ENCODE measurements at regions not wholly inside any gene's neighbourhood (a gene's known extent, or its start where the extent isn't known, plus 50 kb on each side); places are given as distances from the start of the nearest gene placed in this dataset.

- TF ChIP-seq, protein P1, sequence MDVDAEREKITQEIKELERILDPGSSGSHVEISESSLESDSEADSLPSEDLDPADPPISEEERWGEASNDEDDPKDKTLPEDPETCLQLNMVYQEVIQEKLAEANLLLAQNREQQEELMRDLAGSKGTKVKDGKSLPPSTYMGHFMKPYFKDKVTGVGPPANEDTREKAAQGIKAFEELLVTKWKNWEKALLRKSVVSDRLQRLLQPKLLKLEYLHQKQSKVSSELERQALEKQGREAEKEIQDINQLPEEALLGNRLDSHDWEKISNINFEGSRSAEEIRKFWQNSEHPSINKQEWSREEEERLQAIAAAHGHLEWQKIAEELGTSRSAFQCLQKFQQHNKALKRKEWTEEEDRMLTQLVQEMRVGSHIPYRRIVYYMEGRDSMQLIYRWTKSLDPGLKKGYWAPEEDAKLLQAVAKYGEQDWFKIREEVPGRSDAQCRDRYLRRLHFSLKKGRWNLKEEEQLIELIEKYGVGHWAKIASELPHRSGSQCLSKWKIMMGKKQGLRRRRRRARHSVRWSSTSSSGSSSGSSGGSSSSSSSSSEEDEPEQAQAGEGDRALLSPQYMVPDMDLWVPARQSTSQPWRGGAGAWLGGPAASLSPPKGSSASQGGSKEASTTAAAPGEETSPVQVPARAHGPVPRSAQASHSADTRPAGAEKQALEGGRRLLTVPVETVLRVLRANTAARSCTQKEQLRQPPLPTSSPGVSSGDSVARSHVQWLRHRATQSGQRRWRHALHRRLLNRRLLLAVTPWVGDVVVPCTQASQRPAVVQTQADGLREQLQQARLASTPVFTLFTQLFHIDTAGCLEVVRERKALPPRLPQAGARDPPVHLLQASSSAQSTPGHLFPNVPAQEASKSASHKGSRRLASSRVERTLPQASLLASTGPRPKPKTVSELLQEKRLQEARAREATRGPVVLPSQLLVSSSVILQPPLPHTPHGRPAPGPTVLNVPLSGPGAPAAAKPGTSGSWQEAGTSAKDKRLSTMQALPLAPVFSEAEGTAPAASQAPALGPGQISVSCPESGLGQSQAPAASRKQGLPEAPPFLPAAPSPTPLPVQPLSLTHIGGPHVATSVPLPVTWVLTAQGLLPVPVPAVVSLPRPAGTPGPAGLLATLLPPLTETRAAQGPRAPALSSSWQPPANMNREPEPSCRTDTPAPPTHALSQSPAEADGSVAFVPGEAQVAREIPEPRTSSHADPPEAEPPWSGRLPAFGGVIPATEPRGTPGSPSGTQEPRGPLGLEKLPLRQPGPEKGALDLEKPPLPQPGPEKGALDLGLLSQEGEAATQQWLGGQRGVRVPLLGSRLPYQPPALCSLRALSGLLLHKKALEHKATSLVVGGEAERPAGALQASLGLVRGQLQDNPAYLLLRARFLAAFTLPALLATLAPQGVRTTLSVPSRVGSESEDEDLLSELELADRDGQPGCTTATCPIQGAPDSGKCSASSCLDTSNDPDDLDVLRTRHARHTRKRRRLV (CRISPR knock-in tag; IDR thresholded peaks at IDR 0.05), result no peak
- no peak for TF ChIP-seq HNRNPL (IDR thresholded peaks at IDR 0.05; ENCODE audit: low read depth, low read length)
- no peak for TF ChIP-seq GABPA (IDR thresholded peaks at IDR 0.05; ENCODE audit: low read depth, low read length)
- no peak for TF ChIP-seq GABPA (CRISPR knock-in tag; IDR thresholded peaks at IDR 0.05; ENCODE audit: low read depth)
- no peak for TF ChIP-seq ZNF251 (CRISPR knock-in tag; IDR thresholded peaks at IDR 0.05)
Measured at GRCh38 chr7:106377847-106378361, 93.1 kb upstream of the NAMPT start (continued).

- H3K4me1 ChIP-seq (ENCODE audit: insufficient read depth, low read length), result peaks cover 10% of the 10 kb centered on the region
- H3K4me2 ChIP-seq (ENCODE audit: low read depth, low read length), result no peak overlapping the region
- ChIA-PET POLR2A (no interaction called here), CTCF (ENCODE audit: low intra/inter-chr PET ratio, low total read pairs) (no interaction called here)
- DNase-seq (ENCODE audit: low spot score) (peak; percentile 13), FAIRE-seq (no peak), ATAC-seq (peak; percentile 67)
- no peaks in the 10 kb centered on the region for H3K36me3 ChIP-seq (replicated peaks in 1 of 2; ENCODE audit: control insufficient read depth in 1 of 2, insufficient read depth in 2 of 2, low read length in 2 of 2)
- no peak overlapping the region for H2AFZ ChIP-seq (ENCODE audit: low read length)
- intact Hi-C loops (cut with micrococcal nuclease; ENCODE audit: unreplicated experiment), result no loop called here
- no TSS peak for BruUV-seq (replicated peaks)
- peaks cover 0 to 10% of the 10 kb centered on the region in 2 experiments; a peak in 3 of 5 replicates for H3K27me3 ChIP-seq (ENCODE audit: control insufficient read depth in 1 of 2, insufficient read depth in 2 of 2, low read length in 2 of 2)
- no peaks in the 10 kb centered on the region for H3K9me3 ChIP-seq (ENCODE audit: low read length)
- H3K4me3 ChIP-seq (replicated peaks in 1 of 3; ENCODE audit: insufficient read depth in 1 of 3, low read depth in 2 of 3, low read length in 3 of 3), result no peak overlapping the region
- in situ Hi-C loops (cut with HindIII; ENCODE audit: extremely low pct_ligation_motif_present, low pct_unique_long_range_greater_than_20kb), result no loop called here
- no peaks in the 10 kb centered on the region for H4K20me1 ChIP-seq (ENCODE audit: insufficient read depth, low read length)
- H3K9ac ChIP-seq (ENCODE audit: insufficient read depth, low read depth, low read length), result no peak overlapping the region
- 4% methylated on average over 3 of the region's 3 CpGs for WGBS (ENCODE audit: low lambda C conversion rate)
- H3K79me2 ChIP-seq (ENCODE audit: insufficient read depth, low read length), result no peaks in the 10 kb centered on the region
- no peak overlapping the region for H3K27ac ChIP-seq (ENCODE audit: extremely low read length, insufficient read depth, low read length)
- peak; percentile 73 for TF ChIP-seq FOXA3 (CRISPR knock-in tag; IDR thresholded peaks at IDR 0.05)
- TF ChIP-seq ZNF652 (CRISPR knock-in tag; IDR thresholded peaks at IDR 0.05; ENCODE audit: borderline replicate concordance, low read depth), result 0 out of 2 replicates have a peak, but pooled peaks have one; percentile 48
- TF ChIP-seq FOXP1 (IDR thresholded peaks at IDR 0.05), result no peak
- TF ChIP-seq FOXP1 (CRISPR knock-in tag; IDR thresholded peaks at IDR 0.05), result 0 out of 2 replicates have a peak, but pooled peaks have one; percentile 22
- peak; percentile 70 for TF ChIP-seq TEAD3 (CRISPR knock-in tag; optimal IDR thresholded peaks at IDR 0.05; ENCODE audit: borderline replicate concordance)
- 0 out of 2 replicates have a peak, but pooled peaks have one; percentile 30 for TF ChIP-seq FOXK1 (CRISPR knock-in tag; IDR thresholded peaks at IDR 0.05; ENCODE audit: borderline replicate concordance, low read depth)
- TF ChIP-seq, protein P2, sequence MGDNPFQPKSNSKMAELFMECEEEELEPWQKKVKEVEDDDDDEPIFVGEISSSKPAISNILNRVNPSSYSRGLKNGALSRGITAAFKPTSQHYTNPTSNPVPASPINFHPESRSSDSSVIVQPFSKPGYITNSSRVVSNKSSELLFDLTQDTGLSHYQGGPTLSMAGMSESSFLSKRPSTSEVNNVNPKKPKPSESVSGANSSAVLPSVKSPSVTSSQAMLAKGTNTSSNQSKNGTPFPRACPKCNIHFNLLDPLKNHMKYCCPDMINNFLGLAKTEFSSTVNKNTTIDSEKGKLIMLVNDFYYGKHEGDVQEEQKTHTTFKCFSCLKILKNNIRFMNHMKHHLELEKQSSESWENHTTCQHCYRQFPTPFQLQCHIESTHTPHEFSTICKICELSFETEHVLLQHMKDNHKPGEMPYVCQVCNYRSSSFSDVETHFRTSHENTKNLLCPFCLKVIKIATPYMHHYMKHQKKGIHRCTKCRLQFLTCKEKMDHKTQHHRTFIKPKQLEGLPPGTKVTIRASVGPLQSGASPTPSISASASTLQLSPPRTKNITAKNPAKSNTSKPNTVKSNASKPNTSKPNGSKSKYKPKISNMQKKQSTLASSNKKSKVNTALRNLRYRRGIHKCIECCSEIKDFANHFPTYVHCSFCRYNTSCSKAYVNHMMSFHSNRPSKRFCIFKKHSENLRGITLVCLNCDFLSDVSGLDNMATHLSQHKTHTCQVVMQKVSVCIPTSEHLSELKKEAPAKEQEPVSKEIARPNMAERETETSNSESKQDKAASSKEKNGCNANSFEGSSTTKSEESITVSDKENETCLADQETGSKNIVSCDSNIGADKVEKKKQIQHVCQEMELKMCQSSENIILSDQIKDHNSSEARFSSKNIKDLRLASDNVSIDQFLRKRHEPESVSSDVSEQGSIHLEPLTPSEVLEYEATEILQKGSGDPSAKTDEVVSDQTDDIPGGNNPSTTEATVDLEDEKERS (CRISPR knock-in tag; IDR thresholded peaks at IDR 0.05), result no peak
- TF ChIP-seq FOXA1 (IDR thresholded peaks at IDR 0.05), result no peak
- 0 out of 2 replicates have a peak, but pooled peaks have one; percentile 15 for TF ChIP-seq FOXA1 (CRISPR knock-in tag; IDR thresholded peaks at IDR 0.05)
- no peak for TF ChIP-seq RFX3 (CRISPR knock-in tag; IDR thresholded peaks at IDR 0.05)
Measured at GRCh38 chr7:106376026-106376799, 91.4 kb upstream of the NAMPT start.

All from HepG2 (cell line).